Retinal pigment epithelial cell (primary cell): ENCODE measurements at regions not wholly inside any gene's neighbourhood (a gene's known extent, or its start where the extent isn't known, plus 50 kb on each side); places are given as distances from the start of the nearest gene placed in this dataset.

Experiments used
- DNase-seq: peaks from one replicate; pipeline ENCODE4 v3.0.0-alpha.2; 2010; ENCODE audit warnings: low read depth
- H3K4me3 ChIP-seq: 2 replicates; pipeline ENCODE4 v1.5.1; 2011; ENCODE audit warnings: mild to moderate bottlenecking, low read length, control low read depth, moderate library complexity
- CTCF ChIP-seq: conservative IDR thresholded peaks from 2 replicates; pipeline ENCODE4 v1.5.1; 2011; ENCODE audit warnings: low read depth, low read length, control low read depth, inconsistent platforms

- H3K4me3 ChIP-seq = no peak overlapping the region
- no peak for DNase-seq
- TF ChIP-seq CTCF = peak; percentile 19
Measured at GRCh38 chr4:55736605-55737183, 82.9 kb upstream of the EXOC1L start.

- H3K4me3 ChIP-seq = no peak overlapping the region
- DNase-seq = no peak
- no peak for TF ChIP-seq CTCF
Measured at GRCh38 chr4:55742655-55743202, 76.9 kb upstream of the EXOC1L start.

GRCh38 chr4:55744369-55744768 is 75.2 kb upstream of the EXOC1L start:
- TF ChIP-seq CTCF = no peak
- no peak for DNase-seq
- no peak overlapping the region for H3K4me3 ChIP-seq

DNA sequence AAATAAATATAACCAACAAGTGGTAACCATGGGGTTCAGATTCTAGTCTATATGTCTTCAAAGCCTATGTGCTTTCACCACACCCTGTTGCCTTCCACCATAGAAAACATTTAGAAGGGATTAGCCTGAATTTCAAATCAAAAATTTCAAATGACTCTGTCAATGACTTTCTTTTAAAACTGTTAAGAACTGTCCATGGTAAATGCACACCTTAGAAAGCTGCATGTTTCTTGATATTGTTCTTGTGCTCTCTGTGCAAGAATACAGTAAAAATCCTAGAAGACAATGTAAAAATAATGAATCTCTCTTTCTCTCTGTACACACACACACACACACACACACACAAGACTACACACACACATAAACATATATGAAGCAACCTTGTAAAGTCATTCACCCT is 74.6 kb upstream of the EXOC1L start:
- DNase-seq = no peak
- no peak overlapping the region for H3K4me3 ChIP-seq
- TF ChIP-seq CTCF = no peak

GRCh38 chr4:55747793-55748192 is 71.8 kb upstream of the EXOC1L start:
- no peak for DNase-seq
- no peak overlapping the region for H3K4me3 ChIP-seq
- no peak for TF ChIP-seq CTCF

- no peak overlapping the region for H3K4me3 ChIP-seq
- TF ChIP-seq CTCF = no peak
- no peak for DNase-seq
Measured at GRCh38 chr4:55749666-55750065, 69.9 kb upstream of the EXOC1L start.

GRCh38 chr4:55752810-55753209 is 66.8 kb upstream of the EXOC1L start:
- TF ChIP-seq CTCF = no peak
- no peak for DNase-seq
- no peak overlapping the region for H3K4me3 ChIP-seq
